Peyer's patch (tissue), 4 donors: ENCODE measurements at regions not wholly inside any gene's neighbourhood (a gene's known extent, or its start where the extent isn't known, plus 50 kb on each side); places are given as distances from the start of the nearest gene placed in this dataset.

Experiments
- CTCF ChIP-seq, 6 experiments: fragments of 450-650 bp in 4 of 6; fragments of 200-600 bp in 2 of 6; sonication (generic) in 1 of 6; IDR thresholded peaks; one replicate each; pipeline ENCODE4 v1.5.1; 2017 to 2019; ENCODE audit warnings: antibody characterized with exemption in 6 of 6, mild to moderate bottlenecking in 3 of 6, moderate library complexity in 1 of 6
- POLR2A ChIP-seq, 2 donors: fragments of 450-650 bp; IDR thresholded peaks; one replicate each; pipeline ENCODE4 v1.5.1; 2017; ENCODE audit warnings: antibody characterized with exemption in 2 of 2, mild to moderate bottlenecking in 2 of 2, moderate library complexity in 2 of 2

- no peak for TF ChIP-seq CTCF (IDR thresholded peaks at IDR 0.05)
- no peak for TF ChIP-seq POLR2A (IDR thresholded peaks at IDR 0.05)
These were observed 444.6 kb upstream of the MEF2C start for GRCh38 chr5:89327608-89328007.
